GM23338 (cell line): ENCODE measurements at regions not wholly inside any gene's neighbourhood (a gene's known extent, or its start where the extent isn't known, plus 50 kb on each side); places are given as distances from the start of the nearest gene placed in this dataset.

Experiments
- ATAC-seq: fragments of 200-7000 bp; cut with Tn5 transposase; 3 replicates; pipeline ENCODE4 v1.9.1; 2020
- DNase-seq: peaks from one replicate; pipeline ENCODE4 v3.0.0-alpha.2; 2015; ENCODE audit warnings: low spot score
- H2AFZ ChIP-seq: fragments of 200-600 bp; sonication (generic); 2 replicates; pipeline ENCODE4 v1.8.0; 2016; ENCODE audit warnings: antibody characterized with exemption, mild to moderate bottlenecking, moderate library complexity
- H3F3A ChIP-seq: fragments of 200-600 bp; sonication (generic); replicated peaks from 2 replicates; pipeline ENCODE4 v1.8.0; 2017; ENCODE audit warnings: antibody characterized with exemption, mixed run types, low read depth
- H3K27ac ChIP-seq: fragments of 200-600 bp; sonication (generic); 2 replicates; pipeline ENCODE4 v1.6.1; 2016; ENCODE audit warnings: low read depth
- H3K27me3 ChIP-seq: fragments of 200-600 bp; sonication (generic); 2 replicates; pipeline ENCODE4 v1.8.0; 2016; ENCODE audit warnings: mild to moderate bottlenecking, mixed run types, moderate library complexity; ENCODE audit not compliant: insufficient read depth
- H3K36me3 ChIP-seq: fragments of 200-600 bp; sonication (generic); 2 replicates; pipeline ENCODE4 v1.8.0; 2016; ENCODE audit warnings: mild to moderate bottlenecking; ENCODE audit not compliant: insufficient read depth
- H3K4me1 ChIP-seq: fragments of 200-600 bp; sonication (generic); 2 replicates; pipeline ENCODE4 v1.8.0; 2016; ENCODE audit warnings: mild to moderate bottlenecking, moderate library complexity; ENCODE audit not compliant: insufficient read depth
- H3K4me2 ChIP-seq: fragments of 200-600 bp; sonication (generic); 2 replicates; pipeline ENCODE4 v1.7.1; 2017; ENCODE audit warnings: mixed run types
- H3K4me3 ChIP-seq: fragments of 200-600 bp; sonication (generic); 2 replicates; pipeline ENCODE4 v1.6.1; 2016; ENCODE audit warnings: mixed run types
- H3K79me2 ChIP-seq: fragments of 200-600 bp; sonication (generic); replicated peaks from 2 replicates; pipeline ENCODE4 v1.8.0; 2017; ENCODE audit warnings: mild to moderate bottlenecking; ENCODE audit not compliant: insufficient read depth
- H3K9me2 ChIP-seq: fragments of 200-600 bp; sonication (generic); 2 replicates; pipeline ENCODE4 v1.8.0; 2017; ENCODE audit not compliant: insufficient read depth
- H4K20me1 ChIP-seq: fragments of 200-600 bp; sonication (generic); replicated peaks from 2 replicates; pipeline ENCODE4 v1.8.0; 2017; ENCODE audit warnings: mild to moderate bottlenecking; ENCODE audit not compliant: insufficient read depth
- H3K27ac Mint-ChIP-seq: 2 replicates; pipeline ENCODE4 v1.8.0; 2020; ENCODE audit warnings: inconsistent platforms, mild to moderate bottlenecking, moderate library complexity, mixed read lengths
- H3K27me3 Mint-ChIP-seq: 3 replicates; pipeline ENCODE4 v1.8.0; 2022; ENCODE audit warnings: low read depth, mild to moderate bottlenecking, moderate library complexity, mixed read lengths, inconsistent platforms; ENCODE audit not compliant: insufficient read depth, poor library complexity
- H3K36me3 Mint-ChIP-seq: 3 replicates; pipeline ENCODE4 v1.8.0; 2021; ENCODE audit warnings: low read depth, mild to moderate bottlenecking, inconsistent platforms, moderate library complexity, mixed read lengths
- H3K4me1 Mint-ChIP-seq: 3 replicates; pipeline ENCODE4 v1.8.0; 2020; ENCODE audit warnings: mild to moderate bottlenecking, inconsistent platforms, mixed read lengths
- H3K4me3 Mint-ChIP-seq: 3 replicates; pipeline ENCODE4 v1.8.0; 2021; ENCODE audit warnings: moderate library complexity, mild to moderate bottlenecking, inconsistent platforms, mixed read lengths
- H3K9me3 Mint-ChIP-seq: 3 replicates; pipeline ENCODE4 v1.8.0; 2020; ENCODE audit warnings: moderate library complexity, mild to moderate bottlenecking, inconsistent platforms, mixed read lengths
- EZH2 ChIP-seq: fragments of 200-600 bp; sonication (generic); IDR thresholded peaks from one replicate; pipeline ENCODE4 v1.8.0; 2017; ENCODE audit warnings: antibody characterized with exemption, mild to moderate bottlenecking, low read depth; ENCODE audit not compliant: unreplicated experiment
- EZH2phosphoT487 ChIP-seq: fragments of 200-600 bp; sonication (generic); IDR thresholded peaks from one replicate; pipeline ENCODE4 v1.8.1; 2018; ENCODE audit warnings: antibody characterized with exemption; ENCODE audit not compliant: unreplicated experiment
- JUNB ChIP-seq: IDR thresholded peaks from one replicate; pipeline ENCODE4 v1.6.1; 2016; ENCODE audit warnings: antibody characterized with exemption; ENCODE audit not compliant: unreplicated experiment
- NANOG ChIP-seq: IDR thresholded peaks from 2 replicates; pipeline ENCODE4 v1.6.1; 2016; ENCODE audit warnings: antibody characterized with exemption, borderline replicate concordance
- POLR2AphosphoS5 ChIP-seq: IDR thresholded peaks from 2 replicates; pipeline ENCODE4 v1.6.1; 2016; ENCODE audit warnings: antibody characterized with exemption, low read depth
- STAT1 ChIP-seq: IDR thresholded peaks from one replicate; pipeline ENCODE4 v1.6.1; 2016; ENCODE audit warnings: antibody characterized with exemption; ENCODE audit not compliant: unreplicated experiment
- ZNF331 ChIP-seq: fragments of 250-450 bp; sonication (Bioruptor Pico); IDR thresholded peaks from 2 replicates; pipeline ENCODE4 v1.5.0; 2020; ENCODE audit warnings: low read depth, mild to moderate bottlenecking, moderate library complexity
- TF ChIP-seq, protein P1 (sequence below): IDR thresholded peaks from 2 replicates; pipeline ENCODE4 v1.6.1; 2016; ENCODE audit warnings: antibody characterized with exemption
- TF ChIP-seq, protein P2 (sequence below): IDR thresholded peaks from one replicate; pipeline ENCODE4 v1.6.1; 2018; ENCODE audit warnings: antibody characterized with exemption; ENCODE audit not compliant: unreplicated experiment
- TF ChIP-seq, protein P3 (sequence below), 2 experiments: fragments of 200-600 bp in 1 of 2; sonication (generic) in 1 of 2; conservative IDR thresholded peaks; 2 replicates each; pipeline versions ENCODE4 v1.5.1 to v1.6.1; 2016 to 2017; ENCODE audit warnings: antibody characterized with exemption in 2 of 2, low read depth in 2 of 2, mild to moderate bottlenecking in 2 of 2, moderate library complexity in 1 of 2

DNA sequence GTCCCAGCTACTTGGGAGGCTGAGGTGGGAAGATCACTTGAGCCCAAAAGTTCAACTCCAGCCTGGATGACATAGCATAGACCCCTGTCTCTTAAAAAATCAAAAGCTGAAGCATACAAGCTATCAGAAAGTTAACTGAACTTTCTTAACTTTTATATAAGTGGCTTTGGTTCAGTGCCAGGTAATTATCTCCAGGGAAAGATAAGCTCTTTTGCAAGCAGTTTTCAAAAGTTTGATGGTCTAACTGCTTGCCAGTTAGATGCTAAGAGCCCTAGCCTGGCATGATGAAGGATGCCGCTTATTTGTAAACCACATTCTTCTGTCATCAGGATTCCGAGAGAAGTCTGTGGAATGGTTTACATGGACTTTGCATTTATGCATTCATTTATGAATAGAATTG is 409.1 kb downstream of the AEBP2 start:
- Histone ChIP-seq H3F3A (no peaks in the 10 kb centered on the region), H3K79me2 (no peaks in the 10 kb centered on the region), H3K4me2 (no peak overlapping the region), H3K9me2 (no peaks in the 10 kb centered on the region), H3K36me3 (no peaks in the 10 kb centered on the region), H3K4me1 (no peaks in the 10 kb centered on the region), H3K27ac (no peak overlapping the region), H3K4me3 (no peak overlapping the region), H2AFZ (no peak overlapping the region), H4K20me1 (no peaks in the 10 kb centered on the region), H3K27me3 (no peaks in the 10 kb centered on the region)
- H3K4me3 Mint-ChIP-seq: no peak overlapping the region
- TF ChIP-seq ZNF331 (CRISPR knock-in tag) (no peak), EZH2phosphoT487 (no peak), JUNB (no peak), POLR2AphosphoS5 (no peak), STAT1 (no peak), NANOG (no peak)
- TF ChIP-seq, protein P1, sequence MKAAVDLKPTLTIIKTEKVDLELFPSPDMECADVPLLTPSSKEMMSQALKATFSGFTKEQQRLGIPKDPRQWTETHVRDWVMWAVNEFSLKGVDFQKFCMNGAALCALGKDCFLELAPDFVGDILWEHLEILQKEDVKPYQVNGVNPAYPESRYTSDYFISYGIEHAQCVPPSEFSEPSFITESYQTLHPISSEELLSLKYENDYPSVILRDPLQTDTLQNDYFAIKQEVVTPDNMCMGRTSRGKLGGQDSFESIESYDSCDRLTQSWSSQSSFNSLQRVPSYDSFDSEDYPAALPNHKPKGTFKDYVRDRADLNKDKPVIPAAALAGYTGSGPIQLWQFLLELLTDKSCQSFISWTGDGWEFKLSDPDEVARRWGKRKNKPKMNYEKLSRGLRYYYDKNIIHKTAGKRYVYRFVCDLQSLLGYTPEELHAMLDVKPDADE: no peak
- TF ChIP-seq, protein P2, sequence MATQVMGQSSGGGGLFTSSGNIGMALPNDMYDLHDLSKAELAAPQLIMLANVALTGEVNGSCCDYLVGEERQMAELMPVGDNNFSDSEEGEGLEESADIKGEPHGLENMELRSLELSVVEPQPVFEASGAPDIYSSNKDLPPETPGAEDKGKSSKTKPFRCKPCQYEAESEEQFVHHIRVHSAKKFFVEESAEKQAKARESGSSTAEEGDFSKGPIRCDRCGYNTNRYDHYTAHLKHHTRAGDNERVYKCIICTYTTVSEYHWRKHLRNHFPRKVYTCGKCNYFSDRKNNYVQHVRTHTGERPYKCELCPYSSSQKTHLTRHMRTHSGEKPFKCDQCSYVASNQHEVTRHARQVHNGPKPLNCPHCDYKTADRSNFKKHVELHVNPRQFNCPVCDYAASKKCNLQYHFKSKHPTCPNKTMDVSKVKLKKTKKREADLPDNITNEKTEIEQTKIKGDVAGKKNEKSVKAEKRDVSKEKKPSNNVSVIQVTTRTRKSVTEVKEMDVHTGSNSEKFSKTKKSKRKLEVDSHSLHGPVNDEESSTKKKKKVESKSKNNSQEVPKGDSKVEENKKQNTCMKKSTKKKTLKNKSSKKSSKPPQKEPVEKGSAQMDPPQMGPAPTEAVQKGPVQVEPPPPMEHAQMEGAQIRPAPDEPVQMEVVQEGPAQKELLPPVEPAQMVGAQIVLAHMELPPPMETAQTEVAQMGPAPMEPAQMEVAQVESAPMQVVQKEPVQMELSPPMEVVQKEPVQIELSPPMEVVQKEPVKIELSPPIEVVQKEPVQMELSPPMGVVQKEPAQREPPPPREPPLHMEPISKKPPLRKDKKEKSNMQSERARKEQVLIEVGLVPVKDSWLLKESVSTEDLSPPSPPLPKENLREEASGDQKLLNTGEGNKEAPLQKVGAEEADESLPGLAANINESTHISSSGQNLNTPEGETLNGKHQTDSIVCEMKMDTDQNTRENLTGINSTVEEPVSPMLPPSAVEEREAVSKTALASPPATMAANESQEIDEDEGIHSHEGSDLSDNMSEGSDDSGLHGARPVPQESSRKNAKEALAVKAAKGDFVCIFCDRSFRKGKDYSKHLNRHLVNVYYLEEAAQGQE: no peak
- TF ChIP-seq, protein P3, sequence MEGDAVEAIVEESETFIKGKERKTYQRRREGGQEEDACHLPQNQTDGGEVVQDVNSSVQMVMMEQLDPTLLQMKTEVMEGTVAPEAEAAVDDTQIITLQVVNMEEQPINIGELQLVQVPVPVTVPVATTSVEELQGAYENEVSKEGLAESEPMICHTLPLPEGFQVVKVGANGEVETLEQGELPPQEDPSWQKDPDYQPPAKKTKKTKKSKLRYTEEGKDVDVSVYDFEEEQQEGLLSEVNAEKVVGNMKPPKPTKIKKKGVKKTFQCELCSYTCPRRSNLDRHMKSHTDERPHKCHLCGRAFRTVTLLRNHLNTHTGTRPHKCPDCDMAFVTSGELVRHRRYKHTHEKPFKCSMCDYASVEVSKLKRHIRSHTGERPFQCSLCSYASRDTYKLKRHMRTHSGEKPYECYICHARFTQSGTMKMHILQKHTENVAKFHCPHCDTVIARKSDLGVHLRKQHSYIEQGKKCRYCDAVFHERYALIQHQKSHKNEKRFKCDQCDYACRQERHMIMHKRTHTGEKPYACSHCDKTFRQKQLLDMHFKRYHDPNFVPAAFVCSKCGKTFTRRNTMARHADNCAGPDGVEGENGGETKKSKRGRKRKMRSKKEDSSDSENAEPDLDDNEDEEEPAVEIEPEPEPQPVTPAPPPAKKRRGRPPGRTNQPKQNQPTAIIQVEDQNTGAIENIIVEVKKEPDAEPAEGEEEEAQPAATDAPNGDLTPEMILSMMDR (conservative IDR thresholded peaks at IDR 0.05; ENCODE audit: low read depth in 2 of 2): no peak
- no peaks in the 10 kb centered on the region for H3K9me3 Mint-ChIP-seq
- H3K4me1 Mint-ChIP-seq: peaks cover 9% of the 10 kb centered on the region; the same call in 2 of the 3 replicates
- no peaks in the 10 kb centered on the region for H3K36me3 Mint-ChIP-seq
- DNase-seq (no peak), ATAC-seq (no peak)
- H3K27me3 Mint-ChIP-seq: peaks cover 2% of the 10 kb centered on the region
- H3K27ac Mint-ChIP-seq: no peak overlapping the region

DNA sequence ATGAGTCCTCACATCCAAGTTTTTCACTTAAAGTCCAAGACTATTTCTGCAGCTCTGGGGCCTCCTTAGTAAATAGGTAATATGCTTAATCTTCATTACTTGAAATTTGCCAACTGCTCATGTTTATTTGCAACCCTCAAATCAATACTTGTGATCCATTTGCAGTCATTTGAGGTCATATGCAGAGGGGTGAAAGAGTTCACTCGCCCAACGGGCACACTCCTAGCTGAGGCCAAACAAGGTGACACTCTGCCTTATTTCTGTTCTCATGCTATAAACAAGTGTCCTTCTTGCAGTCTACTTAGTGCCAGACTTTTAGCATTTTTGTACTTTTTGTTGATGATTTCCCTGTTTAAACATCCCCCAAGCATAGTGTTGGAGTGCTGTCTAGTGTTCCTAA is 409.9 kb downstream of the AEBP2 start:
- Histone ChIP-seq H3K4me2 (no peak overlapping the region), H3F3A (no peaks in the 10 kb centered on the region), H3K79me2 (no peaks in the 10 kb centered on the region), H3K4me1 (no peaks in the 10 kb centered on the region), H2AFZ (no peak overlapping the region), H3K4me3 (no peak overlapping the region), H3K27ac (no peak overlapping the region), H3K36me3 (no peaks in the 10 kb centered on the region), H3K27me3 (no peaks in the 10 kb centered on the region), H3K9me2 (no peaks in the 10 kb centered on the region), H4K20me1 (no peaks in the 10 kb centered on the region)
- Mint-ChIP-seq H3K36me3 (no peaks in the 10 kb centered on the region), H3K4me1 (peaks cover 9% of the 10 kb centered on the region; the same call in 2 of the 3 replicates), H3K9me3 (no peaks in the 10 kb centered on the region), H3K4me3 (no peak overlapping the region), H3K27me3 (peaks cover 2% of the 10 kb centered on the region), H3K27ac (no peak overlapping the region)
- ATAC-seq (no peak), DNase-seq (no peak)
- no peak for TF ChIP-seq NANOG
- no peak for TF ChIP-seq EZH2
- TF ChIP-seq, protein P2: no peak
- TF ChIP-seq JUNB: no peak
- no peak for TF ChIP-seq POLR2AphosphoS5
- no peak for TF ChIP-seq ZNF331 (CRISPR knock-in tag)
